HL-60 (cell line): ENCODE measurements at regions not wholly inside any gene's neighbourhood (a gene's known extent, or its start where the extent isn't known, plus 50 kb on each side); places are given as distances from the start of the nearest gene placed in this dataset.

Experiments
- DNase-seq, 2 experiments: peaks; one replicate each; pipeline ENCODE4 v3.0.0-alpha.2; 2010 to 2020; ENCODE audit warnings: low read depth in 1 of 2, low spot score in 1 of 2
- H3K27ac ChIP-seq: fragments of 250-450 bp; sonication (Bioruptor Pico); replicated peaks from 2 replicates; pipeline ENCODE4 v1.5.1; 2020; ENCODE audit warnings: mild to moderate bottlenecking, moderate library complexity
- H3K27me3 ChIP-seq: fragments of 250-450 bp; sonication (Bioruptor Pico); 2 replicates; pipeline ENCODE4 v1.5.1; 2021; ENCODE audit warnings: mild to moderate bottlenecking, moderate library complexity; ENCODE audit not compliant: insufficient read depth, poor library complexity, severe bottlenecking
- H3K4me3 ChIP-seq: replicated peaks from 2 replicates; pipeline ENCODE4 v1.5.1; 2011; ENCODE audit warnings: mild to moderate bottlenecking, control low read depth, low read length; ENCODE audit not compliant: insufficient read depth
- GABPA ChIP-seq: IDR thresholded peaks from 2 replicates; pipeline ENCODE4 v1.6.1; 2012; ENCODE audit warnings: low read depth
- POLR2AphosphoS5 ChIP-seq: IDR thresholded peaks from 2 replicates; pipeline ENCODE4 v1.6.1; 2012; ENCODE audit warnings: low read depth
- SPI1 ChIP-seq: IDR thresholded peaks from 2 replicates; pipeline ENCODE4 v1.6.1; 2012; ENCODE audit warnings: low read depth, mild to moderate bottlenecking, borderline replicate concordance
- TF ChIP-seq, protein P1 (sequence below): IDR thresholded peaks from 2 replicates; pipeline ENCODE4 v1.6.1; 2012; ENCODE audit warnings: low read depth; ENCODE audit not compliant: insufficient replicate concordance
- TF ChIP-seq, protein P2 (sequence below): IDR thresholded peaks from one replicate; pipeline ENCODE4 v1.5.1; 2011; ENCODE audit warnings: low read length, control low read depth, inconsistent platforms; ENCODE audit not compliant: insufficient read depth

GRCh38 chr1:96991261-96991660, 269.7 kb downstream of the PTBP2 start:
- no peak overlapping the region for H3K4me3 ChIP-seq
- no peak for DNase-seq
- no peak for TF ChIP-seq SPI1
- TF ChIP-seq, protein P1, sequence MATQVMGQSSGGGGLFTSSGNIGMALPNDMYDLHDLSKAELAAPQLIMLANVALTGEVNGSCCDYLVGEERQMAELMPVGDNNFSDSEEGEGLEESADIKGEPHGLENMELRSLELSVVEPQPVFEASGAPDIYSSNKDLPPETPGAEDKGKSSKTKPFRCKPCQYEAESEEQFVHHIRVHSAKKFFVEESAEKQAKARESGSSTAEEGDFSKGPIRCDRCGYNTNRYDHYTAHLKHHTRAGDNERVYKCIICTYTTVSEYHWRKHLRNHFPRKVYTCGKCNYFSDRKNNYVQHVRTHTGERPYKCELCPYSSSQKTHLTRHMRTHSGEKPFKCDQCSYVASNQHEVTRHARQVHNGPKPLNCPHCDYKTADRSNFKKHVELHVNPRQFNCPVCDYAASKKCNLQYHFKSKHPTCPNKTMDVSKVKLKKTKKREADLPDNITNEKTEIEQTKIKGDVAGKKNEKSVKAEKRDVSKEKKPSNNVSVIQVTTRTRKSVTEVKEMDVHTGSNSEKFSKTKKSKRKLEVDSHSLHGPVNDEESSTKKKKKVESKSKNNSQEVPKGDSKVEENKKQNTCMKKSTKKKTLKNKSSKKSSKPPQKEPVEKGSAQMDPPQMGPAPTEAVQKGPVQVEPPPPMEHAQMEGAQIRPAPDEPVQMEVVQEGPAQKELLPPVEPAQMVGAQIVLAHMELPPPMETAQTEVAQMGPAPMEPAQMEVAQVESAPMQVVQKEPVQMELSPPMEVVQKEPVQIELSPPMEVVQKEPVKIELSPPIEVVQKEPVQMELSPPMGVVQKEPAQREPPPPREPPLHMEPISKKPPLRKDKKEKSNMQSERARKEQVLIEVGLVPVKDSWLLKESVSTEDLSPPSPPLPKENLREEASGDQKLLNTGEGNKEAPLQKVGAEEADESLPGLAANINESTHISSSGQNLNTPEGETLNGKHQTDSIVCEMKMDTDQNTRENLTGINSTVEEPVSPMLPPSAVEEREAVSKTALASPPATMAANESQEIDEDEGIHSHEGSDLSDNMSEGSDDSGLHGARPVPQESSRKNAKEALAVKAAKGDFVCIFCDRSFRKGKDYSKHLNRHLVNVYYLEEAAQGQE, result no peak
- no peak for TF ChIP-seq POLR2AphosphoS5
- TF ChIP-seq, protein P2, sequence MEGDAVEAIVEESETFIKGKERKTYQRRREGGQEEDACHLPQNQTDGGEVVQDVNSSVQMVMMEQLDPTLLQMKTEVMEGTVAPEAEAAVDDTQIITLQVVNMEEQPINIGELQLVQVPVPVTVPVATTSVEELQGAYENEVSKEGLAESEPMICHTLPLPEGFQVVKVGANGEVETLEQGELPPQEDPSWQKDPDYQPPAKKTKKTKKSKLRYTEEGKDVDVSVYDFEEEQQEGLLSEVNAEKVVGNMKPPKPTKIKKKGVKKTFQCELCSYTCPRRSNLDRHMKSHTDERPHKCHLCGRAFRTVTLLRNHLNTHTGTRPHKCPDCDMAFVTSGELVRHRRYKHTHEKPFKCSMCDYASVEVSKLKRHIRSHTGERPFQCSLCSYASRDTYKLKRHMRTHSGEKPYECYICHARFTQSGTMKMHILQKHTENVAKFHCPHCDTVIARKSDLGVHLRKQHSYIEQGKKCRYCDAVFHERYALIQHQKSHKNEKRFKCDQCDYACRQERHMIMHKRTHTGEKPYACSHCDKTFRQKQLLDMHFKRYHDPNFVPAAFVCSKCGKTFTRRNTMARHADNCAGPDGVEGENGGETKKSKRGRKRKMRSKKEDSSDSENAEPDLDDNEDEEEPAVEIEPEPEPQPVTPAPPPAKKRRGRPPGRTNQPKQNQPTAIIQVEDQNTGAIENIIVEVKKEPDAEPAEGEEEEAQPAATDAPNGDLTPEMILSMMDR, result no peak
- no peaks in the 10 kb centered on the region for H3K27me3 ChIP-seq
- no peak overlapping the region for H3K27ac ChIP-seq

GRCh38 chr1:96992871-96993270, 271.3 kb downstream of the PTBP2 start:
- no peak overlapping the region for H3K27ac ChIP-seq
- no peak for DNase-seq
- no peak overlapping the region for H3K4me3 ChIP-seq
- no peaks in the 10 kb centered on the region for H3K27me3 ChIP-seq
- TF ChIP-seq, protein P1, result no peak
- no peak for TF ChIP-seq SPI1
- no peak for TF ChIP-seq POLR2AphosphoS5
- no peak for TF ChIP-seq GABPA

GRCh38 chr1:96995351-96995750, 273.8 kb downstream of the PTBP2 start:
- DNase-seq, result no peak
- no peak overlapping the region for H3K4me3 ChIP-seq
- H3K27ac ChIP-seq, result no peak overlapping the region
- H3K27me3 ChIP-seq, result no peaks in the 10 kb centered on the region
- TF ChIP-seq GABPA (no peak), SPI1 (no peak), POLR2AphosphoS5 (no peak)
- TF ChIP-seq, protein P2, result no peak
- TF ChIP-seq, protein P1, result no peak

DNA sequence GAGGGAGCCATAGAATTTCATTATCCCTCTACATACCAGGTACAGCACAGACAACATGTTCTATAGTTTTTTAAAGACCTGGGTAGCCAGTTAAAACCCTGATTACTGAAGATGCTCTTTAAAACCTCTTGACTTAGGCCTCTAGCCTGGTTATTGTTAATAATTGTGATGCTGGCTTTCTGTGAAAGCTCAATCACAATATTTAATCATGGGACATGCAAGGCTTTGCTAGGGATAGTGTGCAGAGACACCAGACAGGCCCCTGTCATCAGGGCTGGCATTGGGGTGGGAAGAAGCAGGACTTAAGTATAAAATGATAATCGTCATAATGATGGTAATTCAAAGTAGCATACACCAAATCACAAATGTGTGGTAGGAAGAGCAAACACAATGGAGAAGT, 274.4 kb downstream of the PTBP2 start:
- Histone ChIP-seq H3K4me3 (no peak overlapping the region), H3K27me3 (no peaks in the 10 kb centered on the region), H3K27ac (no peak overlapping the region)
- TF ChIP-seq POLR2AphosphoS5 (no peak), GABPA (no peak), SPI1 (no peak)
- TF ChIP-seq, protein P2, result no peak
- TF ChIP-seq, protein P1, result no peak
- no peak for DNase-seq
